NCI-H2081 treated with DMSO at 0.1 percent for 48 hours (cell line): ENCODE measurements at regions not wholly inside any gene's neighbourhood (a gene's known extent, or its start where the extent isn't known, plus 50 kb on each side); places are given as distances from the start of the nearest gene placed in this dataset.

Source experiments
- DNase-seq: peaks from one replicate; lab custom pipeline; 2025; lab: John Stamatoyannopoulos, UW

GRCh38 chr7:115883629-115884028 is 146.9 kb downstream of the TFEC start:
- DNase-seq: no peak

DNA sequence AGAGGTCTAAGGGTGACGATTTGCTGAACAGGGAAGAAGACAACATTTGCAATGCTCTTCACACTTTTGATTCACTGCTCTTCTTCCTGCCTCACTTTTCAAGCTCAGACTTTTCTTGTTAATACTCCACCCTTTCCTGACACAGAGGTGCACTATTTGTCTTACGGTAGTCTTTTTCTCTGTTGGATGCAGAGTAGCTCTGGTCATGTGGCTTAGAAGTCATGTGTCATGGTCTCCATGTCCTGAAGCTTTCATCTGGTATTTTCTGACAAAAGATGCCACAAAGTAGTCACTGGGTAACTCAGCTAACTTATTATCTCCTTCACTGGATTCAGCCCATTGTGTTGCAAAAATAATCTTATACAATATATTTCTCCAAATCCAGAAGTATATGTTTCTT is 149.1 kb downstream of the TFEC start:
- no peak for DNase-seq

DNA sequence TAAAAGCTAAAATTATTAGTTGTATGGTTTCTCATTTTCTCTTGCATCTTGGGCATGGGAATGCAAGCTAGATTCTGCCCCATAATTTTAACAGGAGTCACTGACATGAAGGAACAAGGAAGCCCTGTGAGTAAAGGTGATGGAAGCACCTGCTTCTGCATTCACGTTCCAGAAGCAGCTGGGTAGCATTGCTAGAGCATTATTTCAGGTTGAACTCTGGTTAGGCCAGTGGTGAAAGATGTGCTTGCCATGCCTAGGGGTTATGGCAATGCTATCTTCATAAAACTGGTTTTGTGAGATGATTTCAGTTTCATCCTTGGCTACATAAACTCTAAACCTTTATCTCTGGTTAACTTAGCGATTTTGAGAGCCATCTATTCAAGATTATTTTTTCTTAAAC is 151.4 kb downstream of the TFEC start:
- DNase-seq: no peak

GRCh38 chr7:115869801-115870200 is 160.8 kb downstream of the TFEC start:
- DNase-seq: no peak

- no peak for DNase-seq
Measured at GRCh38 chr7:115869190-115869589, 161.4 kb downstream of the TFEC start.

DNA sequence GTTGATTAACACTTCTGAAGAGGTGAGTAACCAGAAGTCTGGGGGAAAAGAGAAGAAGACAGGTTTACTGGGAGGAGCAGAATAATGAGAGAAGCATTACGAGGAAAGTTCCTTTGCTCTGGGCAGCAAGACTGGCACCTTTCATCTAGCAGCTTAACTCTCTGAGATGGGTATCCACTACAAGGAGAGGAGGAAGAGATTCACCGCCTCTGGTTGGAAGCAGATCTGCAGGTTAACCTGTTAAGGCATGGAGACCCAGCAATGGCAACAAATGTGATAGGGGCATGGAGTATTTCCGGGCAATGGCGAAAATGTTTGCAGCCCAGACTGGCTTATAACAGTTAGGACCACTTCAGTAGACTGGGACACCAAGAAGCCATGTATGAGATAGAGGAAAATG is 162.2 kb downstream of the TFEC start:
- DNase-seq: no peak

GRCh38 chr7:115864082-115864481 is 166.5 kb downstream of the TFEC start:
- no peak for DNase-seq

- peak; percentile 52 for DNase-seq
Measured at GRCh38 chr7:115851291-115851690, 179.3 kb downstream of the TFEC start.

GRCh38 chr7:115850774-115851173 is 179.8 kb downstream of the TFEC start:
- DNase-seq: no peak

GRCh38 chr7:115844857-115845256 is 185.7 kb downstream of the TFEC start:
- DNase-seq: no peak

DNA sequence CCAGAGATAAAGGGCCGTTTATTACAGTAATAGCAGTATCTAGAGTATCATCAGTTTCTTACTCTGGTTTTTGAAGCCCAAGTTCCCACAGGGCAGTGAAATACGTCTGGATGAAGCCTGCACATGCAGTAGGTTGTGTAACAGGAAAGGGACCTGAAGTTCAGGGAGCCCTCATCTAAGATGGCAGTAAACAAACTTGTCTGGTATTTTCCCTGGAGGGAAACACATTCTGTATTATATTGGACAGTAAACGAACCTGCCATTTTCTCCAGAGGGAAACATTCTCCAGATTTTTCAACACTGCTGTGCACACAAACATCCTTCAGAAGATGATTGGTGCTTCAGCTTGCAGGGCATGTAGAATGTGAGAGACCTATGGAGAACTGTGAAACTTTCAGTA is 189.9 kb downstream of the TFEC start:
- no peak for DNase-seq

- no peak for DNase-seq
Measured at GRCh38 chr7:115838829-115839228, 191.7 kb downstream of the TFEC start.

GRCh38 chr7:115831371-115831770 is 199.2 kb downstream of the TFEC start:
- no peak for DNase-seq

DNA sequence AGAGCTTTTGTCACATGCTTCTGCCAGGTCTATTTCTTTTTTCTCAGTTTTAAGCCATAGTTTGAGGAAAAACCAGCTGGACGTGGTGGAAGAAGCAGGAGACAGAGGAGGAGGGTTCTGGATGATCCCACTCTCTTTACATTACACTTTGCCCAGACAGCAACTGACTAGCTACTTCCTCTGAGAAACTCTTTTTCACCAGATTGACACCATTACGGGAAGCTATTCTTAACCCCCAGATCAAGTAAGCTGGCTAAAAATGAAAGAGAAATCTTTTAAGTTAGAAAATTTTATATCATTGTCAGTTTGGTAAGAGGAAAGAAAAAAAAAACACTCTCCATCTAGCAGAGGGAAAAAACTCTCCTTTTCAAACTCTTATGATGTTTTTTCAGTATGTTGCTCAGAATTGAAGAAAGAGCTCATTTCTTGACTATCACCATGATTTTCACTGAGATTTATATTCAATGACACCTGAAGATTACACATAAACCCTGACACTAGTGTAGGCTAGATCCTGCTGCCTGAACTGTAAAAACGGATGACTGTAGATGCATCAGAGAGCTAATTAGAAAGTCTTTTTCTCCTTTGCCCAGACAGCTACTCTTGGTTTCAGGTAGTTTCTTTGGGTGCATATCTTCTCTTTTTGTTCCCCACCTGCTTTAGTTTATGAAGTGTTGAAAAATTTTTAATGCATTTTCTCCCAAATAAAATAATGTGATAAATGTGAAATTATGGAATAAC is 203.1 kb downstream of the TFEC start:
- no peak for DNase-seq

DNA sequence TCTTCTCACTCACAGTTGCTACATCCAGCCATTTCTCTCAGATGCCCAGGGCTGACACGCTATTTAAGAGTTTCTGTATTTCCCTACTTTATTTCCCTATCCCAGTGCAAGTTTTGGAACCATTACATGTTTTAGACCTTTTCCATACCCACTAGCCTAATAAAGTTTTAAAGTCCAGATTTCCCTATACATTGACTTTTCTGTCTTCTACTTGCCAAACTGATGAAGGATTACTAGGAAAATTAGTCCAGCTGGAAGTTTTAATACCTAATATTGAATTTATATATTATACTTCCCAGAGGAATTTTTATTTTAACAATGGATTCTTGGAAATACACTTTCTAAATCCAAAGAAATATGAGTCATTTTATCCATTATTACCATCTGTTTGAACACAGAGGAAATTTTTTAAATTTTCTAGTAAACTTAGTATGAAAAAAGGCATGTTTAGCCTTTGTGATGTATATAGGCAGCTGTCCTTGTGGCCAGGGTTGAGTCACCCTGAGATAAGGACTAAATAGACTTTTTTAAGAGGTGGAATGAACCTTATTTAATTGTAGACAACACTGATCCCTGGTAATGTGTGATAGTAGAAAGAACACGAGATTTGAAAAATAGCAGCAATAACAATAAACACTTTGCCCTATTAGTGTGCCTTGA is 205.0 kb downstream of the TFEC start:
- DNase-seq: no peak

- DNase-seq: no peak
Measured at GRCh38 chr7:115822801-115823200, 207.8 kb downstream of the TFEC start.

DNA sequence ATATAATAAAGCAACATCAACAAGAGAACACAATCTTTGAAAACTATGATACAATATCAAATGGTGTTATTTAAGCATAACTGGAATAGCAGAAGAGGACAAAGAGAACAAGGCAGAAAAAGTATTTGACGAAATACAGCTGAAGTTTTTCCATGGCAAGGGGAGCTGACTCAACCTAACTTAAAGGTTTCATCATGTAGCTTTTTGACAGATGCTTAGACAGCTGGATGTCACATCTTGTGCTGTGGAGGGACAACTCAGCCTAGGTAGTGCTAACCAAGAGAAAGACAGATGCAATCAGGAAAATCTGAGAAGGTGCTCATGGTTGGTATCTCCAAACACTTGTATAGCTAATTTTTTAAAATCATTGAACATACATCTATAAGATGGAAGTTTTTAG is 208.2 kb downstream of the TFEC start:
- no peak for DNase-seq

GRCh38 chr7:115816318-115816974 is 214.1 kb downstream of the TFEC start:
- DNase-seq: no peak

- DNase-seq: no peak
Measured at GRCh38 chr7:115812794-115813193, 217.8 kb downstream of the TFEC start.

DNA sequence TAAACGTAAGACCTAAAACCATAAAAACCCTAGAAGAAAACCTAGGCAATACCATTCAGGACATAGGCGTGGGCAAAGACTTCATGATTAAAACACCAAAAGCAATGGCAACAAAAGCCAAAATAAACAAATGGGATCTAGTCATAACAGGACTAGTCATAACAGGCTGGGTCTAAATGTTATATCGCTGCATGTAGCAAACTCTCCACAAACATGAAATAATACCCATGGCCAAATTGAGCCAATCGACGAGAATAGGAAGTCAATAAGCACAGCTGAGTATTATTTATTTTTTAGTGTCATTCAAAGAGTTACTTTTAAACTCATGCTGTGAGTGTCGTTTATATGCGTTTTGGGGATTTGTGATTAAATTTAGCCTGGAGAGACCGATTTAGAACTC is 225.1 kb downstream of the TFEC start:
- DNase-seq: peak; percentile 97

GRCh38 chr7:115802415-115802814 is 228.1 kb downstream of the TFEC start:
- no peak for DNase-seq

DNA sequence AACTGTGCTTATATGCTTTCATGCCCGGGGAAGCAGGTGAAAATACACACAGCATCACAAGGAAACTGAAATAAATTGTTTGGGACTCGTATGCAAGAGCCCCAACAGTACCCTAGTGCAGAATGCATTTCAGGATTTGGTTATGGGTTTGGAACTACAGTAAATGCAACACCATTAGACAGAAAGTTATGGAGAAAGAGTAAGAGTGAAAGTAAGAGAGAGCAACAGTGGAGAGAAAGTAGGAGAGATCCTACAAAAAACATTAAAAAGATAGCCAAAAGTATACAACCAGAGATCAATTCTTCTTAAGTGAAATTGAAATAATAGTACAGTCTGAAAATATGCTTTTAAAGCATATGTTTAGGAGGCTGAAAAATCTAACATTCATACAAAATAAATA is 231.1 kb downstream of the TFEC start:
- DNase-seq: no peak

- no peak for DNase-seq
Measured at GRCh38 chr7:115793958-115794702, 236.4 kb downstream of the TFEC start.
